ENCODE measurements at regions not wholly inside any gene's neighbourhood (a gene's known extent, or its start where the extent isn't known, plus 50 kb on each side); places are given as distances from the start of the nearest gene placed in this dataset.
"Not testable (repeated sequence)": the region's sequence is repeated elsewhere in the genome, so short reads cannot be mapped to it uniquely, and the experiment has no call there.

GRCh38 chr6:137545073-137545472, 50.9 kb upstream of the OLIG3 start:
- DNase-seq, result no peak

GRCh38 chr6:137547186-137547585, 53.0 kb upstream of the OLIG3 start:
- no peak for DNase-seq

GRCh38 chr6:137547601-137548000, 53.4 kb upstream of the OLIG3 start:
- DNase-seq, result no peak

GRCh38 chr6:137549106-137549505, 54.9 kb upstream of the OLIG3 start:
- no peak for DNase-seq

- DNase-seq, result no peak
Observed at GRCh38 chr6:137550535-137550934, 56.3 kb upstream of the OLIG3 start.

GRCh38 chr6:137552146-137552545, 58.0 kb upstream of the OLIG3 start:
- no peak for DNase-seq

GRCh38 chr6:137552809-137553208, 58.6 kb upstream of the OLIG3 start:
- no peak for DNase-seq

GRCh38 chr6:137559521-137560183, 65.5 kb upstream of the OLIG3 start:
- DNase-seq, result not testable (repeated sequence)

- no peak for DNase-seq
Observed at GRCh38 chr6:137560184-137560563, 66.0 kb upstream of the OLIG3 start.

- no peak for DNase-seq
Observed at GRCh38 chr6:137568067-137568466, 73.9 kb upstream of the OLIG3 start.

- no peak for DNase-seq
Observed at GRCh38 chr6:137570393-137570792, 76.2 kb upstream of the OLIG3 start.

- DNase-seq, result no peak
Observed at GRCh38 chr6:137571854-137572253, 77.7 kb upstream of the OLIG3 start.

GRCh38 chr6:137573739-137574138, 79.5 kb upstream of the OLIG3 start:
- DNase-seq, result no peak

GRCh38 chr6:137579612-137580011, 85.4 kb upstream of the OLIG3 start:
- no peak for DNase-seq

- no peak for DNase-seq
Observed at GRCh38 chr6:137581019-137581707, 87.0 kb upstream of the OLIG3 start.

GRCh38 chr6:137583519-137583918, 89.3 kb upstream of the OLIG3 start:
- DNase-seq, result not testable (repeated sequence)

- no peak for DNase-seq
Observed at GRCh38 chr6:137588472-137588871, 94.3 kb upstream of the OLIG3 start.

- no peak for DNase-seq
Observed at GRCh38 chr6:137589067-137589848, 95.1 kb upstream of the OLIG3 start.

GRCh38 chr6:137590684-137591083, 96.5 kb upstream of the OLIG3 start:
- no peak for DNase-seq

GRCh38 chr6:137601471-137601870, 107.3 kb upstream of the OLIG3 start:
- DNase-seq, result no peak

- no peak for DNase-seq
Observed at GRCh38 chr6:137602313-137603197, 108.4 kb upstream of the OLIG3 start.

- no peak for DNase-seq
Observed at GRCh38 chr6:137610702-137611101, 116.5 kb upstream of the OLIG3 start.

All from skin of body (tissue), 1 donor.